ENCODE measurements at regions not wholly inside any gene's neighbourhood (a gene's known extent, or its start where the extent isn't known, plus 50 kb on each side); places are given as distances from the start of the nearest gene placed in this dataset.

DNA sequence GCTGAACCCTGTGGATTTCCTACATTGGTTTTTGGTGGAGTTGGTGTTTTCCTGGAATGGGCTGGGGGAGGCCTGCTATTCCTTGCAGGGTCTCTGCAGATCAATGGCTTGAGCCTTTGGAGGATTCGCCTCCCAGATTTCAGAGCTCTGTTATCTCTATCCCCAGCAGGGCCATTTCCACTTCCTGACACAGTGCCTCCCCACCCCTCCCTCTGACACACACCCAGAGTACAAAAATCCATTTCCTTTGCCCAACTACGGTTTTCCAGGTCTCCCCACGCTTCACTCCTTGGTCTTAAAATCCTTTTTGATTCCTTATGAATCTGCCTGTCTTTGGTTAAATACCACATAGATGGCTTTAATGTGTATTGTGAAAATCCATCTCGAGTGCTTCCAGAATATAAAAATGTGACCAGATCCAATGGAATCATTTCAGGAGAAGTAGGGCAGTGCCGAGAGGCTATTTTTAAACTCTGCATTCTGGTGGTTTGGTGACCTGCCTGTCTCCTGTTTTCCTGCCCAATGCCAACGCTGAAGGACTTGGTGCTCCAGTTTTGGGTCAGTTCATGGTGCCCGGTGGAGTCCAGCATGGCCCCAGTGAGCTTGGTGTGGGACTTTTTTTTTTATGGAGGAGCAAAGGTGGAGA, 60.9 kb downstream of the ARL4C start:
- Histone ChIP-seq H3K9me3 (ENCODE audit: low read length) (no peaks in the 10 kb centered on the region), H3K4me3 (ENCODE audit: low read depth, low read length, poor library complexity, severe bottlenecking) (no peak overlapping the region), H3F3A (ENCODE audit: insufficient read depth, low read length) (no peaks in the 10 kb centered on the region), H3K27me3 (ENCODE audit: insufficient read depth, low read length) (no peaks in the 10 kb centered on the region), H2AFZ (ENCODE audit: low read length) (no peak overlapping the region), H4K20me1 (ENCODE audit: insufficient read depth, low read length) (no peaks in the 10 kb centered on the region), H3K9ac (ENCODE audit: low read length) (no peak overlapping the region), H3K27ac (ENCODE audit: low read depth, low read length, poor library complexity, severe bottlenecking) (no peak overlapping the region), H3K9me2 (ENCODE audit: low read depth, low read length) (no peaks in the 10 kb centered on the region), H3K36me3 (ENCODE audit: insufficient read depth, low read length) (no peaks in the 10 kb centered on the region), H3K79me2 (ENCODE audit: insufficient read depth, low read length) (no peaks in the 10 kb centered on the region), H3K4me1 (ENCODE audit: insufficient read depth, low read length, severe bottlenecking) (peaks cover 16% of the 10 kb centered on the region), H3K4me2 (ENCODE audit: low read length) (no peak overlapping the region)
- TF ChIP-seq EZH2 (IDR thresholded peaks at IDR 0.05; ENCODE audit: borderline replicate concordance, low read length) (no peak), CTCF (IDR thresholded peaks at IDR 0.05; ENCODE audit: low read length) (no peak)

- no peaks in the 10 kb centered on the region for H3K27me3 ChIP-seq (ENCODE audit: insufficient read depth, low read length)
- H3K4me2 ChIP-seq (ENCODE audit: low read length) = no peak overlapping the region
- H3K4me1 ChIP-seq (ENCODE audit: insufficient read depth, low read length, severe bottlenecking) = peaks cover 16% of the 10 kb centered on the region
- TF ChIP-seq CTCF (IDR thresholded peaks at IDR 0.05; ENCODE audit: low read length) (no peak), EZH2 (IDR thresholded peaks at IDR 0.05; ENCODE audit: borderline replicate concordance, low read length) (no peak)
- H3K9ac ChIP-seq (ENCODE audit: low read length) = no peak overlapping the region
- no peaks in the 10 kb centered on the region for H3K79me2 ChIP-seq (ENCODE audit: insufficient read depth, low read length)
- no peaks in the 10 kb centered on the region for H4K20me1 ChIP-seq (ENCODE audit: insufficient read depth, low read length)
- H3K36me3 ChIP-seq (ENCODE audit: insufficient read depth, low read length) = no peaks in the 10 kb centered on the region
- no peaks in the 10 kb centered on the region for H3K9me3 ChIP-seq (ENCODE audit: low read length)
- no peak overlapping the region for H3K27ac ChIP-seq (ENCODE audit: low read depth, low read length, poor library complexity, severe bottlenecking)
- no peak overlapping the region for H3K4me3 ChIP-seq (ENCODE audit: low read depth, low read length, poor library complexity, severe bottlenecking)
- H3F3A ChIP-seq (ENCODE audit: insufficient read depth, low read length) = no peaks in the 10 kb centered on the region
- no peak overlapping the region for H2AFZ ChIP-seq (ENCODE audit: low read length)
- H3K9me2 ChIP-seq (ENCODE audit: low read depth, low read length) = no peaks in the 10 kb centered on the region
Measured at GRCh38 chr2:234433201-234433600, 63.7 kb downstream of the ARL4C start.

- no peak overlapping the region for H3K4me2 ChIP-seq (ENCODE audit: low read length)
- H3K9ac ChIP-seq (ENCODE audit: low read length) = no peak overlapping the region
- H3K9me3 ChIP-seq (ENCODE audit: low read length) = no peaks in the 10 kb centered on the region
- no peaks in the 10 kb centered on the region for H3K27me3 ChIP-seq (ENCODE audit: insufficient read depth, low read length)
- no peak overlapping the region for H3K27ac ChIP-seq (ENCODE audit: low read depth, low read length, poor library complexity, severe bottlenecking)
- H3K4me3 ChIP-seq (ENCODE audit: low read depth, low read length, poor library complexity, severe bottlenecking) = no peak overlapping the region
- peaks cover 25% of the 10 kb centered on the region for H3K4me1 ChIP-seq (ENCODE audit: insufficient read depth, low read length, severe bottlenecking)
- H4K20me1 ChIP-seq (ENCODE audit: insufficient read depth, low read length) = no peaks in the 10 kb centered on the region
- H2AFZ ChIP-seq (ENCODE audit: low read length) = no peak overlapping the region
- no peaks in the 10 kb centered on the region for H3F3A ChIP-seq (ENCODE audit: insufficient read depth, low read length)
- no peaks in the 10 kb centered on the region for H3K79me2 ChIP-seq (ENCODE audit: insufficient read depth, low read length)
- no peak for TF ChIP-seq CTCF (IDR thresholded peaks at IDR 0.05; ENCODE audit: low read length)
- TF ChIP-seq EZH2 (IDR thresholded peaks at IDR 0.05; ENCODE audit: borderline replicate concordance, low read length) = no peak
- no peaks in the 10 kb centered on the region for H3K9me2 ChIP-seq (ENCODE audit: low read depth, low read length)
- H3K36me3 ChIP-seq (ENCODE audit: insufficient read depth, low read length) = no peaks in the 10 kb centered on the region
Measured at GRCh38 chr2:234430871-234431270, 66.0 kb downstream of the ARL4C start.
